HCT116 (cell line): ENCODE measurements at regions not wholly inside any gene's neighbourhood (a gene's known extent, or its start where the extent isn't known, plus 50 kb on each side); places are given as distances from the start of the nearest gene placed in this dataset.
"Not testable (repeated sequence)": the region's sequence is repeated elsewhere in the genome, so short reads cannot be mapped to it uniquely, and the experiment has no call there.

Experiments used
- ATAC-seq: fragments of 200-7000 bp; cut with Tn5 transposase; 2 replicates; pipeline ENCODE4 v1.9.1; 2020; ENCODE audit warnings: mild to moderate bottlenecking, moderate library complexity
- BruUV-seq: library from RNA; stranded (reverse); fragments of 400-500 nt; replicated peaks from 2 replicates; lab custom pipeline; 2021; lab: Mats Ljungman, UMichigan
- CTCF ChIA-PET: fragments of 300-600 bp; sonication (Branson Sonifier 250); formaldehyde crosslinking; loops from one replicate; lab custom pipeline; 2021; ENCODE audit warnings: antibody characterized with exemption; lab: Charles Lee
- POLR2A ChIA-PET: fragments of 300-600, 350-600 bp; sonication (Branson Sonifier 250); formaldehyde crosslinking; loops from one replicate; lab custom pipeline; 2021; ENCODE audit warnings: antibody characterized with exemption; lab: Charles Lee
- RAD21 ChIA-PET, 2 experiments: fragments of 300-600 bp; sonication (Branson Sonifier 250); formaldehyde crosslinking; loops; one replicate each; lab custom pipeline; 2023; ENCODE audit warnings: low total read pairs in 2 of 2; ENCODE audit not compliant: uncharacterized antibody in 2 of 2, unreplicated experiment in 2 of 2, low non-redundant PET in 1 of 2; lab: Charles Lee
- DNase-seq: peaks from one replicate; pipeline ENCODE4 v3.0.0-alpha.2; 2010; ENCODE audit warnings: low read depth, low spot score
- H2AFZ ChIP-seq: fragments of 200-600 bp; shearing (Covaris generic), sonication (generic); 2 replicates; pipeline ENCODE4 v1.6.1; 2017; ENCODE audit warnings: low read depth, mixed run types, mixed read lengths, antibody characterized with exemption, low read length; ENCODE audit not compliant: poor library complexity, severe bottlenecking
- H3K27ac ChIP-seq: 2 replicates; pipeline ENCODE4 v1.5.1; 2012; ENCODE audit warnings: low read depth, low read length
- H3K27me3 ChIP-seq: fragments of 200-600 bp; sonication (generic); 2 replicates; pipeline ENCODE4 v1.6.1; 2016; ENCODE audit warnings: mixed run types, low read length, mixed read lengths; ENCODE audit not compliant: insufficient read depth
- H3K36me3 ChIP-seq, 2 experiments: fragments of 200-500 bp in 1 of 2; fragments of 200-600 bp in 1 of 2; sonication (Bioruptor generic) in 1 of 2; sonication (generic) in 1 of 2; 2 replicates each; pipeline versions ENCODE4 v1.5.1 to v1.6.1; 2014 to 2016; ENCODE audit warnings: low read length in 2 of 2, inconsistent platforms in 1 of 2, mixed read lengths in 1 of 2, mixed run types in 1 of 2; ENCODE audit not compliant: insufficient read depth in 2 of 2, control insufficient read depth in 1 of 2
- H3K4me1 ChIP-seq, 2 experiments: fragments of 200-600 bp in 1 of 2; sonication (generic) in 1 of 2; 2 replicates each; pipeline versions ENCODE4 v1.5.1 to v1.6.1; 2012 to 2017; ENCODE audit warnings: low read length in 2 of 2, inconsistent platforms in 1 of 2, mild to moderate bottlenecking in 1 of 2, mixed read lengths in 1 of 2, mixed run types in 1 of 2, moderate library complexity in 1 of 2; ENCODE audit not compliant: insufficient read depth in 2 of 2, control insufficient read depth in 1 of 2
- H3K4me2 ChIP-seq: fragments of 200-600 bp; sonication (generic); 2 replicates; pipeline ENCODE4 v1.6.1; 2017; ENCODE audit warnings: mixed run types, low read length, mixed read lengths
- H3K4me3 ChIP-seq, 2 experiments: fragments of 200-600 bp in 1 of 2; sonication (generic) in 1 of 2; replicated peaks in 1 of 2; 2 replicates each; pipeline ENCODE4 v1.5.1; 2011 to 2016; ENCODE audit warnings: low read length in 2 of 2, control low read depth in 1 of 2, low read depth in 1 of 2, mild to moderate bottlenecking in 1 of 2, mixed read lengths in 1 of 2, mixed run types in 1 of 2
- H3K79me2 ChIP-seq: fragments of 200-600 bp; sonication (generic); 2 replicates; pipeline ENCODE4 v1.6.1; 2017; ENCODE audit warnings: mild to moderate bottlenecking, mixed run types, low read length, moderate library complexity, mixed read lengths; ENCODE audit not compliant: insufficient read depth
- H3K9ac ChIP-seq: fragments of 200-600 bp; sonication (generic); 2 replicates; pipeline ENCODE4 v1.6.1; 2016; ENCODE audit warnings: low read length, mixed read lengths
- H3K9me2 ChIP-seq: fragments of 200-600 bp; sonication (generic), shearing (Covaris generic); 2 replicates; pipeline ENCODE4 v1.6.1; 2017; ENCODE audit warnings: mixed run types, mild to moderate bottlenecking, moderate library complexity; ENCODE audit not compliant: insufficient read depth
- H3K9me3 ChIP-seq, 2 experiments: fragments of 200-500 bp in 1 of 2; fragments of 200-600 bp in 1 of 2; sonication (Bioruptor generic) in 1 of 2; sonication (generic) in 1 of 2; 2 replicates each; pipeline ENCODE4 v1.6.1; 2014 to 2017; ENCODE audit warnings: low read length in 2 of 2, mixed read lengths in 2 of 2, inconsistent platforms in 1 of 2, low read depth in 1 of 2, mild to moderate bottlenecking in 1 of 2, mixed run types in 1 of 2, moderate library complexity in 1 of 2; ENCODE audit not compliant: control insufficient read depth in 1 of 2, insufficient read depth in 1 of 2
- H4K20me1 ChIP-seq: fragments of 200-600 bp; sonication (generic), shearing (Covaris generic); 2 replicates; pipeline ENCODE4 v1.6.1; 2017; ENCODE audit warnings: mixed run types, mild to moderate bottlenecking, moderate library complexity; ENCODE audit not compliant: insufficient read depth
- CBX3 ChIP-seq: IDR thresholded peaks from 2 replicates; pipeline ENCODE4 v1.6.1; 2012; ENCODE audit warnings: low read depth
- SP1 ChIP-seq: IDR thresholded peaks from 2 replicates; pipeline ENCODE4 v1.6.1; 2012; ENCODE audit warnings: low read depth
- YY1 ChIP-seq: IDR thresholded peaks from 2 replicates; pipeline ENCODE4 v1.6.1; 2011; ENCODE audit warnings: low read length, low read depth, moderate library complexity, mild to moderate bottlenecking; ENCODE audit not compliant: insufficient replicate concordance; ENCODE audit errors: extremely low read depth
- intact Hi-C: fragments of 100-400 bp; cut with micrococcal nuclease; formaldehyde crosslinking; loops from 2 replicates; pipeline ENCODE4 v1.10.0; 2022
- TF ChIP-seq, protein P1 (sequence below), 3 experiments: fragments of 200-600 bp in 1 of 3; sonication (generic) in 1 of 3; IDR thresholded peaks in 2 of 3; conservative IDR thresholded peaks in 1 of 3; 2 replicates each; pipeline ENCODE4 v1.5.1; 2012 to 2017; ENCODE audit warnings: low read depth in 2 of 3, low read length in 2 of 3, antibody characterized with exemption in 1 of 3, borderline replicate concordance in 1 of 3, control low read depth in 1 of 3, mild to moderate bottlenecking in 1 of 3, mixed read lengths in 1 of 3, mixed run types in 1 of 3, moderate library complexity in 1 of 3; ENCODE audit not compliant: insufficient read depth in 1 of 3

DNA sequence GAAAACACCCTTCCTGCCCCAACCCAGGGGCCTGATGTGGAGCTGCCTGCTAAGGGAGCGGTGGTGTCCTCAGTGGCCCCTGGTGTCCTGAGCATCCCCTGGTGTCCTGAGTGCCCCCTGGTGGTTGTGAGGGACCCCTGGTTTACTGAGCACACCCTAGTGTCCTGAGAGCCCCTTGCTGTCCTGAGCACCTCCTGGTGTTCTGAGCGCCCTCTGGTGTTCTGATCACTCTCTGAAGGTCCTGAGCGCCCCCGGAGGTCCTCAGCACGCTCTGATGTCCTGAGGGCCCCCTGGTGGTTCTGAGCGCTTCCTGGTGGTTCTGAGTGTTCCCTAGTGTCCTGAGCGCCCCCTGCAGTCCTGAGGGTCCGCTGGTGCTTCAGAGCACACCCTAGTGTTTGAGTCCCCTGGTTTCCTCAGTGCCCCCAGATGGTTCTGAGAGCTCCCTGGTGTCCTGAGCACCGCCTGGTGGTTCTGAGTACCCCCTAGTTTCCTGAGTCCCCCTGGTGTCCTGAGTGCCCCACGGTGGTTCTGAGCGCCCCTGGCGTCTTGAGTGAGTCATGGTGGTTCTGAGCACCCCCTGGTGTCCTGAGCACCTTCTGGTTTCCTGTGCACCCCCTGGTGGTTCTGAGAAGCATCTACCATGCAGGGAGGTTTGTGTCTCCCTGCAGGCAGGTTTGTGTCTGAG, 1004.2 kb downstream of the TMEM121 start:
- no peak for TF ChIP-seq YY1
- no peak for TF ChIP-seq CBX3
- TF ChIP-seq, protein P1, sequence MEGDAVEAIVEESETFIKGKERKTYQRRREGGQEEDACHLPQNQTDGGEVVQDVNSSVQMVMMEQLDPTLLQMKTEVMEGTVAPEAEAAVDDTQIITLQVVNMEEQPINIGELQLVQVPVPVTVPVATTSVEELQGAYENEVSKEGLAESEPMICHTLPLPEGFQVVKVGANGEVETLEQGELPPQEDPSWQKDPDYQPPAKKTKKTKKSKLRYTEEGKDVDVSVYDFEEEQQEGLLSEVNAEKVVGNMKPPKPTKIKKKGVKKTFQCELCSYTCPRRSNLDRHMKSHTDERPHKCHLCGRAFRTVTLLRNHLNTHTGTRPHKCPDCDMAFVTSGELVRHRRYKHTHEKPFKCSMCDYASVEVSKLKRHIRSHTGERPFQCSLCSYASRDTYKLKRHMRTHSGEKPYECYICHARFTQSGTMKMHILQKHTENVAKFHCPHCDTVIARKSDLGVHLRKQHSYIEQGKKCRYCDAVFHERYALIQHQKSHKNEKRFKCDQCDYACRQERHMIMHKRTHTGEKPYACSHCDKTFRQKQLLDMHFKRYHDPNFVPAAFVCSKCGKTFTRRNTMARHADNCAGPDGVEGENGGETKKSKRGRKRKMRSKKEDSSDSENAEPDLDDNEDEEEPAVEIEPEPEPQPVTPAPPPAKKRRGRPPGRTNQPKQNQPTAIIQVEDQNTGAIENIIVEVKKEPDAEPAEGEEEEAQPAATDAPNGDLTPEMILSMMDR (IDR thresholded peaks at IDR 0.05 in 2 of 3, conservative IDR thresholded peaks at IDR 0.05 in 1 of 3; ENCODE audit: borderline replicate concordance in 1 of 3, insufficient read depth in 1 of 3, low read depth in 2 of 3, low read length in 2 of 3): peak in 2 of 3 experiments; percentile 13; a peak in 2 of 6 replicates
- TF ChIP-seq SP1: no peak
- CTCF ChIA-PET: no interaction called here
- H3K27me3 ChIP-seq: no peaks in the 10 kb centered on the region
- no peak overlapping the region for H3K4me2 ChIP-seq
- H3K4me3 ChIP-seq: no peak overlapping the region
- no peaks in the 10 kb centered on the region for H3K9me2 ChIP-seq
- H3K9me3 ChIP-seq: peaks cover 6 to 23% of the 10 kb centered on the region in 2 experiments; a peak in 3 of 4 replicates
- H3K36me3 ChIP-seq: no peaks in the 10 kb centered on the region
- no peak for DNase-seq
- H3K4me1 ChIP-seq: no peaks in the 10 kb centered on the region
- no peak overlapping the region for H3K9ac ChIP-seq
- ATAC-seq: no peak
- H3K79me2 ChIP-seq: no peaks in the 10 kb centered on the region
- H2AFZ ChIP-seq: no peak overlapping the region
- intact Hi-C loops: no loop called here
- POLR2A ChIA-PET: no interaction called here
- no peak overlapping the region for H3K27ac ChIP-seq
- no peaks in the 10 kb centered on the region for H4K20me1 ChIP-seq
- RAD21 ChIA-PET: no interaction called here
- BruUV-seq: no TSS peak

GRCh38 chr14:106537597-106537996, 1011.2 kb downstream of the TMEM121 start:
- H3K4me1 ChIP-seq, BruUV-seq, RAD21 ChIA-PET, intact Hi-C loops, ATAC-seq, H3K9ac ChIP-seq, H3K27me3 ChIP-seq, H3K36me3 ChIP-seq, H3K9me3 ChIP-seq, H3K9me2 ChIP-seq, H3K27ac ChIP-seq, DNase-seq, H4K20me1 ChIP-seq, POLR2A ChIA-PET, H3K4me3 ChIP-seq, H3K79me2 ChIP-seq, H3K4me2 ChIP-seq, H2AFZ ChIP-seq: not testable (repeated sequence)
- CTCF ChIA-PET: interaction anchor here (0.7 kb wide), 1 partner anchor 421 kb away, joined by 5 read pairs; no protein-coding TSS in a partner anchor
